ENCODE measurements at regions not wholly inside any gene's neighbourhood (a gene's known extent, or its start where the extent isn't known, plus 50 kb on each side); places are given as distances from the start of the nearest gene placed in this dataset.
"Not testable (repeated sequence)": the region's sequence is repeated elsewhere in the genome, so short reads cannot be mapped to it uniquely, and the experiment has no call there.

DNA sequence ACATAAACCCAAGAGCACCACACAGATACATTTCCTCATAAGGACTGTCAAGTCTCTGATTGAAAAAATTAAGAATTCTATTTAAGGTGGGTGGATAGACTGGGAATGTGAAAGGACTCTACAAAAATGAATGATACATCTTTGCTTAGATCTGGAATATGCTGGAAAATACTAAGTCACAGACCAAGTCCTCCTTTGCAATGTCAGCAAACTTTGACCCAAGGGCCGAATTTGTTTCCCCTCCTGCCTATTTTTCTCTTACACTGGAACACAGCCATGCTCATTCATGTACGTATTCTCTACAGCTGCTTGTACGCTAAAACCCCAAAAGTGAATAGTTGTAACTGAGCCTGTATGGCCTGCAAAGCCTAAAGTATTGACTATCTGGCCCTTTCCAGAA is 180.7 kb downstream of the ADSS2 start:
- no peak for DNase-seq

DNA sequence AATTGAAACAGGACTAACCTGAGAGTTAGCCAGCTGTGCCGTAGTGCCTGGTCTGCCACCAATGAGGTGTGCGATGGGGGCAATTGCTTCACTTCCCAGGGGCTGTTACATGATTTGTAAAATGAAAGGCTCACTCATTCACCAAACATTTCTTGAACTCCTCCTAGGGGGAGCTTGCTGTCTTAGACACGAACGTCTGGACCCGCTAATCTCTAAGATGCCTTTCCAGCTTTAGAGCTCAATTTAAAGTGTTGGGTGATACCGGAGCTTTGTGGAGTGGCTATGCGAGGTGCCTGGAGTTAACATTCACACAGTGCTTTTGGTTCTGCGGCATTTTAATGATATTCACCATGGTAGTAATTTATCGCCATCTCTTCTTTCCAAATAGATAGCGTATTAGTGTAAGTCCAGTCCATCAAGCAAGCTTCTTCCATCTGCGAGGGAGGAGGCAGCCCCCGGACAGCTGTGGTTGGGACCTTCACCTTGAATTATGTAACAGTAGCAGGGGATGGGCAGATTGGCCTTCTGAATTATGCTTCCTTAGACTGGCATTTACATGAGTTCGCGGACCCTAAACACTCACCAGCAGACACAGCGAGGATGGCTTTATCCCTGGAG is 179.9 kb downstream of the ADSS2 start:
- peak; percentile 87 to 94 for DNase-seq

DNA sequence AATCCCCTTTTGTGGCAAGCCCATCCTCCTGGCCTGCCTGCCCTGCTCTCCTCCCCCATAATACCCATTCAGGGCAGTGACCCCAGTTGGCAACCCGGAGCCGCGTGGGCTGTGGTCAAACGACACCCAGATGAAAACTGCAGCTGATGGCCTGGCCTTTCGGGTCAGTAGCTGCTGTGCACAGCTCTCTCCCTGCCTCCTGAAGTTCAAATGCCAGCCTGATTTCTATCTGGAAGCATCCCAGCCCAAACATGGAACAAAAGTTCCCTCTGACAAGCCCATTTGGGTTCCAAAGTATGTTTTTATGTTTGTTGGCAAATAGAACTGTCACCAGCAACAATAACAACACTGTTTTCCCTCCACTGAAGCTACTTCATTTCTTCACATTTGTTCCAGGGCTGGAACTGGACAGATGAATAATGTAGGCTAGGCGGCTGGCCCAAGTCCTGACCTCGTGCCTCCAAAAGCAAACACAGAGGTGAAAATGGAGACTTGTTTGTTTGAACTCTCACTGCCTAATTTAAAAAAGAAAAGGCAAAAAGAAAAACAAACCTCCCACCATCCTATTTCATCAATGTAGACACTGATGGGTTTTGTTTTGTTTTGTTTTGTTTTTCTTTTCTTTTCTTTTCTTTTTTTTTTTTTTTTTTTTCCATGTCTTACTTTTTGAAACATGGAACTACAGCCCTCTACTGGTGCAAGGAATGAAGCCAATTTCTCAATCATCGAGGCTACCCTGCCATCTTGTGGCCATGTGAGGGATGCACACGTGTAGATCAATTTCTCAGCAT is 179.0 kb downstream of the ADSS2 start:
- DNase-seq, result peak; percentile 63 to 82

DNA sequence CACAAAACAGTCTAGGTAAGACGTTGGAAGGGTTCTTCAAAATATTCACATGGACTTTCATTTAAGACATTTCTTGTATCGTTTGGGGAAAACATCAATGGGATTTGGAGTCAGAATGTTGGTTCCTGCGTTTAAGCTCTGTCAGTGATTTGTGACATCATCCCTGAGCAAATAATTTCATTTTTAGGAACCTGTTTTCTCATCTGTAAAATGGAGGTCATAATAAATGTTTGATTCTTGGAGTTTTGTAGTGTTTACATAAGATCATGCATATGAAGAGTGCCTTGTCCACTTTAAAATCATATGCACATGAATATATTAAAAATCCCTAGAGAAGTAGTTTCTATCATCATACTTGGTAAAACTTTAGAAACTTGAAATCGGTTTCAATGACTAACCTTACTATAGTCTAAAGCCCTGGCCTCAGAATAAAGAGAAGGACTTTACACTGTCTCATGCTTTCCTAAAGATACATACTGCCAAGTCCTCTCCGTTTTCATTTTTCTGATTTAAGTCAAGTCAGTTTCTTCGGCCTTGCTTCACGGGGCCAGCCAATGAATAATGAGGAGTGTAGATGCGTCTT is 178.4 kb downstream of the ADSS2 start:
- DNase-seq, result no peak

DNA sequence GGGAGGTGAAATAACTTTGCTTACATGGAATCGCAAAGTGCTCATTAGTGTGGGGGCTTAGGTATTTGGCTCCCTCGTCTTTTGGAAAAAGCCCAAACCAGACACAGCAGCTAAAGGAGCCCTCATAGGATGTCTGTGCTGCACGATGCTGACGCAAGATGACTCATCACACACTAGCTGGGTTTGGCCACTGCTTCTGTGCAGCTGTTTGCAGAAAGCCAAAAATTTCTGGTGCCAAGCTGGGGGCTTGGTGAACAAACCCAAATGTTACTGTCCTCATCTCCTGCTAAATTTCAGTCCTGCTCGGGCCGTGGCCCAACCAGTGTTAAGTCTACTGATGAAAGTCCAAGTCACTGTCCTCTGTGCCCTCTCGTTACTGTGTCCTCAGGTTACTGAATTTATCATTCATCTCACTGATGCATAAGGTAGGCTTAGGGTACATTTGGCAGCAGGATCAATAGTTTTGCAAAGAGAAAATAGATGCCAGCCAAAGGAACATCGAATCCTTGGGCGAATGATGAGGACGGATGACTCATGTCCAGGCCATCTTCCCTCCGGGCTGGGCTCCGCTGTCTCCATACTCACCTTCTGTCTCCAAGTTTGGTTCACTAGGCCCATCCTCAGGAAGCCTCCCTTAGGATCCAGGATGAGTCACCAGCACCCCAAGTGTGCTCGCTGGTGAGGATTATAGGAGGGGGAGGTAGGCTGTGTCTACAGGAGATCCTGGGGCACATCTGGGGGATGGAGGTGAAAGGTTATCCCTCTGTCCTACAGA is 177.7 kb downstream of the ADSS2 start:
- DNase-seq, result peak in 1 of 2 experiments; percentile 12

DNA sequence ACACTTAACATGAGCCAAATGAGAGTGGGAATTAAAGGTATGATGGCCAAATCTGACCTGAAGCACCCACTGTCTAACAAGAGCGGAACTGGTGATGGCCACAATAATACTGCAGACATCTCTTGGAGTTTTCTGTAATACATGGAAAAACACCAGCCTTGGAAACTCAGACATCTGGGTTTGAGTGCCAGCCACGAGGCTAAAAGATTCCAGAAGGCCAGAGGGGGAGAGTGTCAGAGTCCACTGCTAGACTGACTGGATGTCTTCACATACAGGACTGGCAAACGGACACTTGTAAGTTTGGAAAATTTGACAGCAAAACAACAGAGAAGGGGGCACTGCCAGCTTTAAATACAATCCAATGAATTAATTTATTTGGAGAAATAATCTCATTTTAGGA is 175.1 kb downstream of the ADSS2 start:
- DNase-seq, result no peak

DNA sequence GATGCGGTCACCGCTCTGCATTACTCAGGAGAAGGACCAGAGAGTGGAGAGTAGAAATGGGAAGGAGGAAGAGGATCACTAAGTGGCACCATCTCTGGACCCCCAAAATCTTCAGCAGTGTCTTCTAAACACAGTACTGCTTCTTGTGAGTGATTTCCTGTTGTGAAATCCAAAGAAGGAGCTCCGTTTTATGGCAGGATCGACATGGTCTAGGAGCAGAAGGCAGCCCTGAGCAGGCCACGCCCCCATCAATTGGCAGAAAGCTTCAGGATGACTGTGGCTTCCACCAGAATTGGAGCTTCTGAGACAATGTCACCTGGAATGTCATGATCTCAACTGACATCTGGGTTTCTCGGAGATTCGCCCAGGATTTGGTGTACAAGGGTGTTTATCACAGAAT is 171.5 kb downstream of the ADSS2 start:
- DNase-seq, result no peak

DNA sequence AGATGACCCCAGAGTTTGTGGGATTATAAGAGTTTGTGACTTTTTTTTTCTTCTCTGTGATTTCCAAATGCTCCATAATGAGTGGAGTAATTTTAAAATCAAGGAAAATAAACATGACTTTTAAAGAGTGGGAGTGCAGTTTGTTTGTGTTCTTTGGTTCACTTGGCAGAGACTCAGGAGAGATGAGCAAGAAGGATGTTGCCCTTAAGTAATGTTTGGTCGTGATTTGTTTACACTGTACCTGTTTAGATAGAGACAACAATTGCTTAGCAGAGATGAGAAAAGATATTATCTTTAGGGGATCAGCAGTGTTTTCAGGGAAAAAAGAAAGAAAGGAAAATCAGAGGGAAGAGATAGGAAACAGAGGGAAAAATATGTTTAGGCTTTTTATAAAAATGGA is 170.8 kb downstream of the ADSS2 start:
- no peak for DNase-seq

DNA sequence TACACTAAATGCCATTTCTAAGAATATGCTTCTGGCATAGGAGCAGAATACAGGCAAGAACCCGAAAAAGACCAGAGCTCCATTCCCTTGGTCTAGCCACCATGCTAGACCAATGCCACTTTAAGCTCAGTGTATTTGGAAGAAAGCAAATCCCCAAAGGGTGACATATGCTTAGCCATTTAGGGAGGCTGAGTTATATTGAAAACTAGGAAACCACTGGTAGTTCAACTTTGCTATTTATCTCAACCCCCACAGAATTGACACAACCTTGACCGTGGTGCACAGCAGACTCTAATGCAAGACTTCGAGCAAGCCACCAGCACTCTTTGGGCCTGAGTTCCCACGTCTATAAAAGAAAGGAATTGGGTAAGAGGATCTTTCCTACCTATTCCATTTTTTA is 167.9 kb downstream of the ADSS2 start:
- DNase-seq, result no peak

DNA sequence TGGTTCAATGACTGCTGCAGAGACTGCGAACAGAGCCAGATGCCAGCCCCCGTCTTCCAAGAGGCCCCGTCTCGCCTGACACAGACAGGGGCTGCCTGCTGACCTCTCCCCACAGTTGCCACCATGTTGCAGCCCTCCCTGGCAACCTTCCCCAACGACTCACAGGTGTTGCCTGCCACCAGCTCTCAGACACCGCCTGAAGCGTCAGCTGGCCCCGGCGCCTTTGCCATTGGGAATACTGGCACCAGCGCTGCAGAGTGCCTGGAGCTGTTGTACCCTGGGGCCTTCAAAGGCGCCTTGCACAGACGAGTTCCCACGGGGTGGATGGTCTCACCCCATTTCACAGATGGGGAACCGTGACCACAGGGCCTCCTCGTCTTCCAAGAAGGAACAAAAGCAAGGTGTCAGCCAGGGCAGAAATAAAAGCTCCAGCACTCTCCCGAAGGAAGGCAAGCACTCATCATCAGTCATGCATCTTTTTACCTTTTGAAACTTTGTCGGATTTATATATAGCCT is 167.0 kb downstream of the ADSS2 start:
- DNase-seq, result no peak

DNA sequence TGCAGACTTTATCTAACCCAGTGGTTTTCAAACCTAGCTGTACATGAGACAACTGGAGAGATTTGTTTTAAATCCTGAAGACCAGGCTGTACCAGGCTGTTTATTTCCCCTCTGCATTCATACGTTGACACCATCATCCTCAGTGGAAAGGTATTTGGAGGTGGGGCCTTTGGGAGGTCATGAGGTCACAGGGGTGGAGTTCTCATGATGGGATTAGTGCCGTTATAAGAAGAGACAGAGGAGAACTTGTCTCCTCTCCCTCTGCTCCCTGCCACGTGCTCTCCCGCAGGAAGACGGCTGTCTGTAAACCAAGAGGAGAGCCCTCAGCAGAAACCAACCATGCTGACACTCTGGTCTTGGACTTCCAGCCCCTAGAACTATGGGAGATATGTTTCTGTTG is 165.4 kb downstream of the ADSS2 start:
- DNase-seq, result no peak

DNA sequence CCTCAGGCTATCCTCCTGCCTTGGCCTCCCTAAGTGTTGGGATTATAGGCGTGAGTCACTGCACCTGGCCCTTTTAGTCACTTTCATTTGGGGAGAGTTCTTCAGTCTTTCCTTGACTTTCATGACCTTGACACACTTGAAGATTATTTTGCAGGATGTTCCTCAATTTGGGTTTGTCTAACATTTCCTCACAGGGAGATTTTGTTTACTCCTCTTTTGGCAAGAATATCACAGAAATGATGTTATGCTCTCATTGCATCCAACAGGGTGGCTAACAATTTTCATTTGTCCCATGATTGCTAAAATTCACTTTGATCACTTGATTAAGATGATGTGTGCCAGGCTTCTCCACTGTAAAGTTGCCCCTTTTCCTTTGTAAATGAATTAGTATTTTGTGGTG is 164.0 kb downstream of the ADSS2 start:
- DNase-seq, result no peak

DNA sequence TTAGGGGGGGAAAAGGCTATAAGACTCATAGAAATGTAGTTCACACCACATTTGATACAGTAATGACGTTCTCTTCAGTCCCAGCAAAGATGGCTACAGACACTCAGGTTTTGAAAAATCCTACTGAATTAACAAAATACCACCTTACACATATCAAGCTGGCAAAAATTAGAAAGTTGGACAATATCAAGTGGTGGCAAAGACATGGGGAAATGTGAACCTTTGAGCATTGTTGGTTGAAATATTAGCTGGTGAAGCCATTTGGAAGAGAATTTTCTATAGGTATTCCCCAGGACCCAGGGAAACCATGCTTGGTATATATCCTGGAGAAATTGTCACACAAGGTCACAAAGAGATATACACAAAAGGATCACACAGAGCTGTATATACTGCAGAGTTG is 163.0 kb downstream of the ADSS2 start:
- no peak for DNase-seq

DNA sequence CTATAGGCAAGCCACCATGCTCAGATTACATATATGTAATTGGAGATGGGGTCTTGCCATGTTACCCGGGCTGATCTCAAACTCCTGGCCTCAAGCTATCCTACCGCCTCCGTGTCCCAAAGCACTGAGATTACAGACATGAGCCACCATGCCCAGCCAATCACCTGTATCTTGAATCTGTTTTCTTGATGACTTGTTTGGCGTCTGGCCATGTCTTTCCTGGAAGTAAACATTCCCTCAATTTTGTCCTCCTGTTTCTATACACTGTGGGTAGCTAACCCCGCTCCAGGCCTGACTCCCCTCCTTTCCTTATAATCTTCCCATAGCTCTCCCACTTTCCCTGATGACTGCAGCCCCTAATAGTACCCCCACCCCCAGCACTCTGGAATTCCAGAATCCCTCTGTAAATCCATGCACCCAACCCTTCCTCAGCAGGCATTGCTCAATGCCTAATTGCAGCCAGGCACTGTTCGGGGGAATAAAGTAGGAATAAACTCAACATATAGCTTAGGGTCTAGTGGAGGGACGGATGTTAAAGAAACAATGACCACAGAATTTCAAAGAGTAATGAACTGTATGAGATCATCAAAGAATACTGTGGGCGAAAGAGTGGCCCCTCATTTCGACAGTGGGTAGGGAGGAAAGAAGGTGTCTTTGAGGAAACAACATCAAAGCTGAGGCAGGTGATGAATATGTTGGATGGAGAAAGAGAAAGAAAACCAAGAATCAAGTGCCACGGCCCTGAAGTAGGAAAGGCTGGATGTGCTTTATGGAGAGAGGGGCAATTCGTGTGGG is 161.5 kb downstream of the ADSS2 start:
- no peak for DNase-seq

DNA sequence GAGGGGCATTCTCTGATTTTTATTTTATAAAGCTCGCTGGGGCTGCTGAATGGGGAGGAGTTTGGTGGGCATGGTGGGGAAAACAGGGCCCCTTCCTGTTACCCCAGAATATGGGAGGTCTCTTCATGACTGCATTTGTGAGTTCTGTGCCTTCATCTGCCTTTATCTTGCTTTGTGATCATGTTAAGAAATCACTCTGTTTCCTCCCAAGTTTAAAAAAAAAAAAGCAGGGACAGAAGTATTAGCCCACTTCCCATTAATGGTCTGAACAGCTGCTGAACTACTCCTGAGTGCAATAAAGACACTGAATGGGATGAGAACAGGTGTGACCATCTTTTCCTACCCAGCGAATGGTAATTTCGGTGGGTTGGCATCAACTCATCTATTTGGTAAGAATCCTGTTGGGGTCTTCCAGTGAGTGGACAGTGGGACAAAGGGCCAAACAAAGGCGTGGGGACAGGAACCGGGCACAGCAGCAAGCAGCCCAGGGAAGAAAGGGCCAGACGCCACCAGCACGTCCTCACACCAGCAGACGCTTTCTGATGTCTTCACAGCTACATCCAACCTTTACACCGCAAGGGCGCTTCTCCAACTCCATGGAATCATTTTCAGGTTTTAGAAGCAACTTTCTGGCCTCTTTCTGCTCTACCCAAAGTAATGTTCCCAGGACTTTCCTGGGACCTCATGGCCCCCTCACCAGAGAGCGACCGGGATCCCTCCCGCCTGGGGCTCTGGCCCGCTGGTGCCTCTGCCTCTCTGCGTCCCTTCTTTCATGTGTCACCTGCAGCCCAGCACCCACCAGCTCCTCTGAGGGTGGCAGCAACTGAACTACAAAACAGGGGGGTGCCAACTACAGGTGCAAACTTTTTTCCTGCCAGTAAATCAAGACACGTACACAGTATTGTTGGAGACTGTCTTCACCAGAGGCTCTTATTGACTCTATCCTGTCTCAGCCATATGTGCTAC is 160.2 kb downstream of the ADSS2 start:
- peak; percentile 40 to 61 for DNase-seq

DNA sequence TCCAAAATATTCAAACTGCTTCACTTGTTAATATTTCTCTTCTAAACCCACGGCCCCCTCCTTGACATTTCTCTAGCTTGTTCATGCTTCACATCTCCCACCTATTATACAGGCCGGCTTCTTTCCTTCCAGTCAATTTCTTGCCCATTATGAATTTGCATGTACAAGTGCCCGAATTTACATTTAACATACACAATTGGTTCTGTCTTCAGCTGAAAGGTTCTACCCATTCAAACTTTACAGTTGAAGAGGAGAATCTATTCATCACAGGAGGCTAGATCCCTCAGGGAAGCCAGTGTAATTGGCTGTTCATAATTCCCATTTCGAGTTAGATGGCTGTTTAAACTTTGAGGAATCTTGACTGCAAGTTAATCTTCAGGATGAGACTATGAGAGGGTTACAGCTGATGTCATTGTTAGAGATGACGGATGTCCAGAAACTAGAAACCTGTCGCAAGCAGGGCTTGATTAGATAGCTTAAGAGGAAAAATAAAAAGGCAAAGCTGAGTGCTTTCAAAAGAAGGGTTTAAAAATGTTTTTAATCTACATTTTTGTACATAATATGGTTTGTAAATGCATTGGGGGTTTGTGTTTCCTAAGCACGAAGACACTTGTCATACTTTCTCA is 157.0 kb downstream of the ADSS2 start:
- DNase-seq, result no peak

DNA sequence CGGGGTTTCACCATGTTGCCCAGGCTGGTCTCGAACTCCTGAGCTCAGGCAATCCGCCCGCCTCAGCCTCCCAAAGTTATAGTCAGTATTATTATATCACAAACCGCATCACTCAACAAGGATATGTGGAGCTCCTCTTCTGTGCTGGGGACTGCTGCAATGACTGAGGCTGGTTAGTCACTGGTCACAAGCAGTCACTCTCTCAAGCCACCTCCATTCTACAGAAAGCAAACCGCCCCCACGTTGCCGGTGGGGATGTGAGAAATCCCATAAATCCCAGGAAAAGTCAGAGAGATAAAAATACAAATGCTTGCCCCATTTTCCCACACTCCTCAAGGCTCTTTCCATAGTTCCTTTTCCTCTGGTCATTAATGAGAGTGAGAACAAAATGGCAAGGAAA is 155.7 kb downstream of the ADSS2 start:
- DNase-seq, result no peak

DNA sequence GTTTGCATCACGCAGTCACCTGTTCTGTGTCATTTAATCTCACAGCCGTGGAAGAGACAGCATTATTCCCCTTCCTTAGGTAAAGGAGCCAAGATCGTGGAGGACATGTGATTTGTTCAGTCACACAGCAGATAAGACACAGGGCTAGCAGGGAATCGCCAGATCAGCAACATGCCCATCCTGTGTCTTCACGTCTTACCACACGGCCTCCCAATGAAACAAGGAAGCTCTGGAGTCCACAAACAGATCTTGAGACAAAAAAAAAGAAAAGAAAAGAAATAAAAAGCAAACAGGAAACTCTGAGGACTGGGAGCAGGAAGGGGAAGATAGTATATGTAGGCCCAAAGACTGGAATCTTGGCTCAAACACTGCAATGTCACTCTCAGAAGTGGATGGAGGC is 155.3 kb downstream of the ADSS2 start:
- no peak for DNase-seq

DNA sequence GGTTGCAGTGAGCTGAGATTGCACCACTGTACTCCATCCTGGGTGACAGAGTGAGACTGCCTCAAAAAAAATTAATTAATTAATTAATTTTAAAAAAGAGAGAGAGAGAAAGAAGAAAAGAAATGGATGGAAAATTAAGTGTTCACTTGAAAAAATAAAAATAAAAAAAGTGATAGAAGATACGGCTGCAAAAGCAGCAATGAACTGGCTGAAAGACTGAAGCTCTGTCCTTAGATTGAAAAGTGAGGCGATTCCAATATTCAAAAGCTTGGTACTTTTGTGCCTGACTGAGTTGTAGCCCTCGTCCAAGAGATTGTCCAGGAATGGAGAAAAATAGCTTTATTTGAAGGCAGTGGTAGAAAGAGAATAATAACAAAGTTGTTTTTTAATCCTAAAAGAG is 154.6 kb downstream of the ADSS2 start:
- DNase-seq, result no peak

DNA sequence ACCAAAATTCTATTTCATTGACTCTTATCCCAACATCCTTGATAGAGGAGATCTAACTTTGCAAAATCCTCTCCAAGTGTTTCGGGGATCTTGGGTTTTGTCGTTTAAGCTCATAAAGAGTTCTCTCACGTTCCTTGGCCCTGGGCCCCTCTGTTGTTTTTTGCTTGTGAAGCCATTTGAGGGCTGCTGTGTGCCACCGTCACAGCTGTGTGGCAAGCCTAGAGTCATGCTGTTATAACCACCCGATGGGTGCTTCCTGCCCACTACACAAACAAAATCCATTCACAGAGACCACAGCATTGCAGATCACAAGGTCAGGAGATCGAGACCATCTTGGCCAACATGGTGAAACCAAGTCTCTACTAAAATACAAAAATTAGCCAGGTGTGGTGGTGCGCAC is 154.1 kb downstream of the ADSS2 start:
- no peak for DNase-seq

DNA sequence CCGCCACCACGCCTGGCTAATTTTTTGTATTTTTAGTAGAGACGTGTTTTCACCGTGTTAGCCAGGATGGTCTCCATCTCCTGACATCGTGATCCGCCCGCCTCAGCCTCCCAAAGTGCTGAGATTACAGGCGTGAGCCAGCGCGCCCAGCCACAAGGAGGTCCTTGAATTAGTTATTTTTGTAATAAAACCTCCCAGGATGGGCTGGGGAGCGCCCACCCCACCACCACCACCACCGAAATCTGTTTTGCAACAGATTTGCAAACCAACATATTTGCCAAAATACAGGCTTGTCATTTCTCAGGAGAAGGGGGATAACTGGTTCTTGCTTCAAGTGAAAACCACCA is 151.7 kb downstream of the ADSS2 start:
- not testable (repeated sequence) for DNase-seq

Measured in NCI-H524 (cell line).